EL (cell line): ENCODE measurements at regions not wholly inside any gene's neighbourhood (a gene's known extent, or its start where the extent isn't known, plus 50 kb on each side); places are given as distances from the start of the nearest gene placed in this dataset.
"Not testable (repeated sequence)": the region's sequence is repeated elsewhere in the genome, so short reads cannot be mapped to it uniquely, and the experiment has no call there.

Experiments
- DNase-seq: peaks from one replicate; pipeline ENCODE4 v3.0.0-alpha.2; 2016

GRCh38 chr12:78530100-78530765 lies 334.3 kb upstream of the SYT1 start:
- peak; percentile 7 for DNase-seq

- no peak for DNase-seq
These were observed 332.6 kb upstream of the SYT1 start for GRCh38 chr12:78531831-78532458.

GRCh38 chr12:78534311-78534710 lies 330.3 kb upstream of the SYT1 start:
- peak; percentile 13 for DNase-seq

- DNase-seq, result peak; percentile 8
These were observed 323.8 kb upstream of the SYT1 start for GRCh38 chr12:78540606-78541336.

GRCh38 chr12:78550831-78551230 lies 313.7 kb upstream of the SYT1 start:
- no peak for DNase-seq

GRCh38 chr12:78555802-78556201 lies 308.8 kb upstream of the SYT1 start:
- DNase-seq, result peak; percentile 15

- no peak for DNase-seq
These were observed 307.9 kb upstream of the SYT1 start for GRCh38 chr12:78556651-78557050.

GRCh38 chr12:78559416-78559815 lies 305.2 kb upstream of the SYT1 start:
- peak; percentile 2 for DNase-seq

- DNase-seq, result no peak
These were observed 304.7 kb upstream of the SYT1 start for GRCh38 chr12:78559886-78560285.

- DNase-seq, result no peak
These were observed 303.9 kb upstream of the SYT1 start for GRCh38 chr12:78560633-78561032.

- peak; percentile 24 for DNase-seq
These were observed 302.0 kb upstream of the SYT1 start for GRCh38 chr12:78562368-78563205.

GRCh38 chr12:78563826-78564225 lies 300.7 kb upstream of the SYT1 start:
- DNase-seq, result no peak

GRCh38 chr12:78566456-78566855 lies 298.1 kb upstream of the SYT1 start:
- no peak for DNase-seq

- peak; percentile 5 for DNase-seq
These were observed 296.1 kb upstream of the SYT1 start for GRCh38 chr12:78568321-78569020.

- DNase-seq, result no peak
These were observed 292.6 kb upstream of the SYT1 start for GRCh38 chr12:78571953-78572352.

- not testable (repeated sequence) for DNase-seq
These were observed 289.4 kb upstream of the SYT1 start for GRCh38 chr12:78575208-78575607.

GRCh38 chr12:78579846-78580245 lies 284.7 kb upstream of the SYT1 start:
- DNase-seq, result no peak

GRCh38 chr12:78580296-78580695 lies 284.3 kb upstream of the SYT1 start:
- no peak for DNase-seq

- DNase-seq, result peak; percentile 29
These were observed 279.9 kb upstream of the SYT1 start for GRCh38 chr12:78584695-78585094.

- no peak for DNase-seq
These were observed 279.4 kb upstream of the SYT1 start for GRCh38 chr12:78585132-78585531.

GRCh38 chr12:78586790-78587189 lies 277.8 kb upstream of the SYT1 start:
- no peak for DNase-seq

- DNase-seq, result no peak
These were observed 265.2 kb upstream of the SYT1 start for GRCh38 chr12:78599366-78599765.

- no peak for DNase-seq
These were observed 264.0 kb upstream of the SYT1 start for GRCh38 chr12:78600541-78600940.
